Sciatic nerve (tissue), 2 donors: ENCODE measurements at regions not wholly inside any gene's neighbourhood (a gene's known extent, or its start where the extent isn't known, plus 50 kb on each side); places are given as distances from the start of the nearest gene placed in this dataset.

Experiments
- ATAC-seq: fragments of 200-7000 bp; cut with Tn5 transposase; one replicate; pipeline ENCODE4 v1.9.1; 2020; ENCODE audit warnings: mild to moderate bottlenecking, moderate library complexity
- DNase-seq: peaks from one replicate; pipeline ENCODE4 v3.0.0-alpha.2; 2020; ENCODE audit warnings: low spot score
- intact Hi-C: fragments of 100-400 bp; cut with DNase I; formaldehyde crosslinking; loops from one replicate; pipeline ENCODE4 v1.14.2; 2022
- donor health status: DM: no; HTN: no; CAD: no.
- donor health status: DM: no; HTN: no; CAD: no.

- intact Hi-C loops = no loop called here
- DNase-seq (no peak), ATAC-seq (no peak)
These were observed 787.6 kb downstream of the BRD1 start for GRCh38 chr22:49040111-49040510.

- no peak for DNase-seq
- intact Hi-C loops = no loop called here
- no peak for ATAC-seq
These were observed 788.0 kb downstream of the BRD1 start for GRCh38 chr22:49039625-49040024.

- ATAC-seq (no peak), DNase-seq (no peak)
- intact Hi-C loops = no loop called here
These were observed 789.9 kb downstream of the BRD1 start for GRCh38 chr22:49037701-49038245.

GRCh38 chr22:49036513-49036912 lies 791.2 kb downstream of the BRD1 start:
- no peak for DNase-seq
- ATAC-seq = no peak
- intact Hi-C loops = no loop called here

- DNase-seq (no peak), ATAC-seq (no peak)
- intact Hi-C loops = no loop called here
These were observed 791.7 kb downstream of the BRD1 start for GRCh38 chr22:49035818-49036457.

GRCh38 chr22:49034836-49035817 lies 792.5 kb downstream of the BRD1 start:
- DNase-seq (no peak), ATAC-seq (no peak)

GRCh38 chr22:49033616-49034015 lies 794.1 kb downstream of the BRD1 start:
- intact Hi-C loops = no loop called here
- DNase-seq (no peak), ATAC-seq (no peak)

More at GRCh38 chr22:49034836-49035817, 792.5 kb downstream of the BRD1 start:
- intact Hi-C loops = no loop called here

GRCh38 chr22:49032821-49033220 lies 794.9 kb downstream of the BRD1 start:
- DNase-seq = no peak
- no peak for ATAC-seq
- intact Hi-C loops = no loop called here

- intact Hi-C loops = no loop called here
- DNase-seq (no peak), ATAC-seq (no peak)
These were observed 795.8 kb downstream of the BRD1 start for GRCh38 chr22:49031746-49032330.

- DNase-seq (no peak), ATAC-seq (no peak)
- intact Hi-C loops = no loop called here
These were observed 799.6 kb downstream of the BRD1 start for GRCh38 chr22:49028111-49028510.

- intact Hi-C loops = no loop called here
- no peak for DNase-seq
- no peak for ATAC-seq
These were observed 800.4 kb downstream of the BRD1 start for GRCh38 chr22:49027368-49027670.

- ATAC-seq = peak; percentile 36
- intact Hi-C loops = no loop called here
- DNase-seq = no peak
These were observed 800.9 kb downstream of the BRD1 start for GRCh38 chr22:49026494-49027367.

GRCh38 chr22:49025791-49026493 lies 801.7 kb downstream of the BRD1 start:
- intact Hi-C loops = no loop called here
- no peak for ATAC-seq
- no peak for DNase-seq

GRCh38 chr22:49024775-49025440 lies 802.8 kb downstream of the BRD1 start:
- intact Hi-C loops = no loop called here
- DNase-seq (peak; percentile 49), ATAC-seq (no peak)

GRCh38 chr22:49023879-49024774 lies 803.5 kb downstream of the BRD1 start:
- no peak for ATAC-seq
- DNase-seq = no peak
- intact Hi-C loops = no loop called here

- intact Hi-C loops = no loop called here
- DNase-seq (peak; percentile 42), ATAC-seq (no peak)
These were observed 804.4 kb downstream of the BRD1 start for GRCh38 chr22:49023161-49023878.
